ENCODE measurements at regions not wholly inside any gene's neighbourhood (a gene's known extent, or its start where the extent isn't known, plus 50 kb on each side); places are given as distances from the start of the nearest gene placed in this dataset.

DNA sequence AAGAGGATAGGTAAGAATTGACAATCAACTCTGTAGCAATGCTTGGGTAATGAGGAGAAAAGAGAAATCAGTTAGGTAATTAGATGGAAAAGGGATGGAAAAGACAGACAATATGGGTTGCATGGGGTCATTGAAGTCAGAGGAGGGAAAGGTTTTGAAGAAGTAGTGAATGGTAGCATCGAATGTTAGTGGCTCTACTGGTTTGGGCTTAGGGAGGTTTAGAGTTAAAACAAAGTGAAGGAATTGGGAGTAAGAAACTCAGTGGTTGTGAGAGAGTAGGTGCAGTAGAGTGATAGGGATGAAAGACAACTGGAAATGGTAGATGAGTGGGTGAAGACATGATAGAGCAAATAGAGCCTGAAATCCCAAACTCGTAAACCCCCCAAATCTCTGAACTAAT lies 140.1 kb upstream of the ZFP64 start:
- Histone ChIP-seq H3K4me3 (no peak overlapping the region), H3K27me3 (no peaks in the 10 kb centered on the region), H3K27ac (no peak overlapping the region), H3K36me3 (no peaks in the 10 kb centered on the region), H3K9me3 (no peaks in the 10 kb centered on the region), H3K4me1 (no peaks in the 10 kb centered on the region)
- TF ChIP-seq POLR2AphosphoS5 (IDR thresholded peaks at IDR 0.05) (no peak), POLR2A (IDR thresholded peaks at IDR 0.05) (no peak), EP300 (IDR thresholded peaks at IDR 0.05) (no peak)
- TF ChIP-seq, protein P1, sequence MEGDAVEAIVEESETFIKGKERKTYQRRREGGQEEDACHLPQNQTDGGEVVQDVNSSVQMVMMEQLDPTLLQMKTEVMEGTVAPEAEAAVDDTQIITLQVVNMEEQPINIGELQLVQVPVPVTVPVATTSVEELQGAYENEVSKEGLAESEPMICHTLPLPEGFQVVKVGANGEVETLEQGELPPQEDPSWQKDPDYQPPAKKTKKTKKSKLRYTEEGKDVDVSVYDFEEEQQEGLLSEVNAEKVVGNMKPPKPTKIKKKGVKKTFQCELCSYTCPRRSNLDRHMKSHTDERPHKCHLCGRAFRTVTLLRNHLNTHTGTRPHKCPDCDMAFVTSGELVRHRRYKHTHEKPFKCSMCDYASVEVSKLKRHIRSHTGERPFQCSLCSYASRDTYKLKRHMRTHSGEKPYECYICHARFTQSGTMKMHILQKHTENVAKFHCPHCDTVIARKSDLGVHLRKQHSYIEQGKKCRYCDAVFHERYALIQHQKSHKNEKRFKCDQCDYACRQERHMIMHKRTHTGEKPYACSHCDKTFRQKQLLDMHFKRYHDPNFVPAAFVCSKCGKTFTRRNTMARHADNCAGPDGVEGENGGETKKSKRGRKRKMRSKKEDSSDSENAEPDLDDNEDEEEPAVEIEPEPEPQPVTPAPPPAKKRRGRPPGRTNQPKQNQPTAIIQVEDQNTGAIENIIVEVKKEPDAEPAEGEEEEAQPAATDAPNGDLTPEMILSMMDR (IDR thresholded peaks at IDR 0.05), result no peak
- intact Hi-C loops (cut with DNase I), result no loop called here
- no peak for DNase-seq
- WGBS, 2 donors, result 87 to 92% methylated on average over 2 of the region's 2 CpGs

DNA sequence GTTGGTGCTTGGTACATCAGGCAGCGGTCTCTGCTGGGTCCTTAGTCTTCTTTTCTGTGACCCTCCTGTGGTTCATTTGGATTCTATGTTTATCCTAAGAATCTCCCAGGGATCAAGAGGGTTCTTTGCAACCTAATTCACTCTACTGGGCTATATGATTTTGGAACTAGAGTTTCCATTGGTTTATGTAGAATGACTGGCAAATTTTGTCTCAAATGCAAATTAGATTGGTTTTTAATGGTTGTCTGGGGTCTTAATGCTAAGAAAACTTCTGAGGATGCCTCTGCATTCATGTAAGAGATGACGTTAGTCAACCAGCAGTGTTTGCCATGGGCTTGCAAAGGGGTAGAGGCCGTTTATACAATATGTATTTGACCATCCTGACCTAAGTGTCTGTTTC lies 129.8 kb upstream of the ZFP64 start:
- no peaks in the 10 kb centered on the region for H3K4me1 ChIP-seq
- 67 to 86% methylated on average over 3 of the region's 3 CpGs for WGBS, 2 donors
- H3K9me3 ChIP-seq, result no peaks in the 10 kb centered on the region
- peaks cover 0 to 4% (median 0%) of the 10 kb centered on the region in 3 donors for H3K27me3 ChIP-seq
- no peak for DNase-seq
- TF ChIP-seq EP300 (IDR thresholded peaks at IDR 0.05) (no peak), POLR2A (IDR thresholded peaks at IDR 0.05) (no peak), POLR2AphosphoS5 (IDR thresholded peaks at IDR 0.05) (no peak)
- TF ChIP-seq, protein P1 (IDR thresholded peaks at IDR 0.05), result no peak
- H3K4me3 ChIP-seq, result no peak overlapping the region
- intact Hi-C loops (cut with DNase I), result no loop called here
- H3K27ac ChIP-seq, result no peak overlapping the region
- H3K36me3 ChIP-seq, result no peaks in the 10 kb centered on the region

DNA sequence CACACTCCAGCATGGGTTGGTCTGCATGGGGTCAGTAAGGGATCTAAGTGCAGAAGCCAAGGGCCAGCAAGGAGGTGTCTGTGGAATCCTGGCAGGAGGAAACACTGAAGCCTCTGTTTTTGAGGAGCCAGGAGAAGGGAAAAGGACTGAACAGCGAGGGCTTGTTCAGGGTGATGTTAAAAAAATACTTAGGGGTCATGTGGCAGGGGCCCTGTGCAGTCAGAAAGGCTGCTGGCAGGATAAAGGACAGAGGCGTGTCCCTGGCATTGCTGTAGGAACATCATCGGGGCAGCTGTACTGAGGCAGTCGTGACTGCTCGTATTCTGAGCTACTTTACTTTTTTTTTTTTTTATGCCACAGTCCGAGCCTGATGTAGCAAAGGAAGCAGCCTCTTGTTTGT lies 127.1 kb upstream of the ZFP64 start:
- Histone ChIP-seq H3K4me3 (no peak overlapping the region), H3K36me3 (no peaks in the 10 kb centered on the region), H3K27ac (no peak overlapping the region), H3K27me3 (peaks cover 0 to 4% (median 0%) of the 10 kb centered on the region in 3 donors), H3K4me1 (peaks cover 0 to 2% (median 0%) of the 10 kb centered on the region in 4 donors), H3K9me3 (no peaks in the 10 kb centered on the region)
- intact Hi-C loops (cut with DNase I), result no loop called here
- TF ChIP-seq POLR2A (IDR thresholded peaks at IDR 0.05) (no peak), POLR2AphosphoS5 (IDR thresholded peaks at IDR 0.05) (no peak)
- TF ChIP-seq, protein P1 (IDR thresholded peaks at IDR 0.05), result no peak
- 50 to 69% methylated on average over 6 of the region's 6 CpGs for WGBS, 2 donors
- no peak for DNase-seq

DNA sequence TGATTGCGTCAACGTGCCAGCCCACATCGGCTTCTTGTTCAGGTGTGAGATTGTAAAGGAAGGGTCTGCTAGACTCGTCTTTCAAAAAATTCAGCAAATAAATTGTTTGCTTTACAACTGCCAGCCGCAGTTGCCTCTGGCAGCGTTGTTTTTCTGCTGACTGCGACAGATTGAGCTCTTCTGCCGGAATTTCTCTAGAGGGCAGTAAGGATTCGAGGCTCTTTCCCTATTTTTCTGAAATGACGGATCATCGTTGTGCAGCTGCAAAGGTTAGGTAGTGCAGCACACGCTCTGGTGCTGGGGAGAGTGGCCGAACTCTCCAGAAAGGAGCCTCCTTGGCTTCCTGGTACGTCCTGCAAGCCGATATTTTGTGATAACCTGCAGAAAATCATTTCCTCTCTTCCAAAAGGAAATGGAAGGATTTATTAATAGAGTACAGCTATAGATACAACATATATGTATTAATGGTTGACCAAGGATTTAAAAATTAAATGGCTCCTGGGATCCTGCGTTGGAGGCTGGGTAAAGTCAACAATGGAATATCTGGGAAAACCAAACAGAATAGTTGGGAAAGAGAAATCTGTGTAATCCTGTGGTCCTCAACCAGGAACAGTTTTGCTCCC lies 121.9 kb upstream of the ZFP64 start:
- WGBS, 2 donors, result 11 to 22% methylated on average over 16 of the region's 16 CpGs
- H3K27me3 ChIP-seq, result peaks cover 0 to 4% (median 0%) of the 10 kb centered on the region in 3 donors
- no peak for DNase-seq
- TF ChIP-seq POLR2AphosphoS5 (IDR thresholded peaks at IDR 0.05) (no peak), POLR2A (IDR thresholded peaks at IDR 0.05) (no peak), EP300 (IDR thresholded peaks at IDR 0.05) (no peak)
- TF ChIP-seq, protein P1 (IDR thresholded peaks at IDR 0.05), result no peak
- H3K9me3 ChIP-seq, result no peaks in the 10 kb centered on the region
- H3K4me3 ChIP-seq, result no peak overlapping the region
- intact Hi-C loops (cut with DNase I), result loop anchor here (5.0 kb wide), 1 partner anchor 1234 kb away; no protein-coding TSS in a partner anchor
- H3K36me3 ChIP-seq, result no peaks in the 10 kb centered on the region
- peaks cover 0 to 5% (median 0%) of the 10 kb centered on the region in 4 donors for H3K4me1 ChIP-seq
- no peak overlapping the region for H3K27ac ChIP-seq
